ENCODE measurements at regions not wholly inside any gene's neighbourhood (a gene's known extent, or its start where the extent isn't known, plus 50 kb on each side); places are given as distances from the start of the nearest gene placed in this dataset.
"Not testable (repeated sequence)": the region's sequence is repeated elsewhere in the genome, so short reads cannot be mapped to it uniquely, and the experiment has no call there.

DNA sequence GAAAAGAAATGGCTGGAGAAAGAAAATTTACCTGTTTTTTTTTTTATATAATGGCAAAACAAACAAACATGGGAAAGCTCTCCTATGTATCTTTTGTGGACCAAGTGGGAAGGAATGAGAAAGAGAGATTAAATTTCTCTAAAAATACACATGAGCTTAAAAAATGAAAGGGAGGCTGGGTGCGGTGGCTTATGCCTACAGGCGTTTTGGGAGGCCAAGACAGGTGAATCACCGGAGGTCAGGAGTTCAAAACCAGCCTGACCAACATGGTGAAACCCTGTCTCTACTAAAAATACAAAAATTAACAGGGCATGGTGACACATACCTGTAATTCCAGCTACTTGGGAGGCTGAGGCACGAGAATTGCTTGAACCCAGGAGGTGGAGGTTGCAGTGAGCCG lies 388.0 kb downstream of the TFAP2B start:
- TF ChIP-seq, protein P1, sequence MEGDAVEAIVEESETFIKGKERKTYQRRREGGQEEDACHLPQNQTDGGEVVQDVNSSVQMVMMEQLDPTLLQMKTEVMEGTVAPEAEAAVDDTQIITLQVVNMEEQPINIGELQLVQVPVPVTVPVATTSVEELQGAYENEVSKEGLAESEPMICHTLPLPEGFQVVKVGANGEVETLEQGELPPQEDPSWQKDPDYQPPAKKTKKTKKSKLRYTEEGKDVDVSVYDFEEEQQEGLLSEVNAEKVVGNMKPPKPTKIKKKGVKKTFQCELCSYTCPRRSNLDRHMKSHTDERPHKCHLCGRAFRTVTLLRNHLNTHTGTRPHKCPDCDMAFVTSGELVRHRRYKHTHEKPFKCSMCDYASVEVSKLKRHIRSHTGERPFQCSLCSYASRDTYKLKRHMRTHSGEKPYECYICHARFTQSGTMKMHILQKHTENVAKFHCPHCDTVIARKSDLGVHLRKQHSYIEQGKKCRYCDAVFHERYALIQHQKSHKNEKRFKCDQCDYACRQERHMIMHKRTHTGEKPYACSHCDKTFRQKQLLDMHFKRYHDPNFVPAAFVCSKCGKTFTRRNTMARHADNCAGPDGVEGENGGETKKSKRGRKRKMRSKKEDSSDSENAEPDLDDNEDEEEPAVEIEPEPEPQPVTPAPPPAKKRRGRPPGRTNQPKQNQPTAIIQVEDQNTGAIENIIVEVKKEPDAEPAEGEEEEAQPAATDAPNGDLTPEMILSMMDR (optimal IDR thresholded peaks at IDR 0.05 in 1 of 3, IDR thresholded peaks at IDR 0.05 in 1 of 3, conservative IDR thresholded peaks at IDR 0.05 in 1 of 3; ENCODE audit: extremely low read depth in 1 of 3, insufficient read depth in 2 of 3, low read length in 3 of 3): not testable (repeated sequence)
- TF ChIP-seq EZH2 (IDR thresholded peaks at IDR 0.05; ENCODE audit: low read length): not testable (repeated sequence)

All from keratinocyte (primary cell).